HG03558 (cell line): ENCODE measurements at regions not wholly inside any gene's neighbourhood (a gene's known extent, or its start where the extent isn't known, plus 50 kb on each side); places are given as distances from the start of the nearest gene placed in this dataset.
"Not testable (repeated sequence)": the region's sequence is repeated elsewhere in the genome, so short reads cannot be mapped to it uniquely, and the experiment has no call there.

ENCODE experiments used
- ATAC-seq: cut with Tn5 transposase; IDR thresholded peaks from one replicate; pipeline ENCODE4 v1.9.1; 2021; ENCODE audit warnings: moderate number of reproducible peaks; ENCODE audit not compliant: unreplicated experiment; ENCODE audit errors: extremely low read depth

DNA sequence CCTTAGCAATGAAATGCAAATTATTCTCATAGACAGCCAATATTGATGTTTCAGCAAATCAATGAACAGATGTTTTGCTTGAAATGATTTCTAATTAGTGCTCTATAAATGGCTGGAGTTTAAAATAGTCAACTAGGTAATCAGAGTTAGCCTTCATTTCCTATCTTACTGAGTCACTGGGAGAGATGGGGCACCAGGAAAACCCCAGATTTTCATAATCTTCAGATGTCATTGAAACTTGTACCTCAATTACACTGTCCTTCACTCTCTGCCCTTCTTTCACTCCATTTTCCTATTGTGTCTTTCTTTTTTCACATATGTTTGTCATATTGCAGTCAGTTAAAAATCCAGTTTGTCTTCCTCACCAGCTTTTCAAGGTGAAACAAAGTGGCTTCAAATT is 92.7 kb downstream of the C12orf75 start:
- no peak for ATAC-seq

DNA sequence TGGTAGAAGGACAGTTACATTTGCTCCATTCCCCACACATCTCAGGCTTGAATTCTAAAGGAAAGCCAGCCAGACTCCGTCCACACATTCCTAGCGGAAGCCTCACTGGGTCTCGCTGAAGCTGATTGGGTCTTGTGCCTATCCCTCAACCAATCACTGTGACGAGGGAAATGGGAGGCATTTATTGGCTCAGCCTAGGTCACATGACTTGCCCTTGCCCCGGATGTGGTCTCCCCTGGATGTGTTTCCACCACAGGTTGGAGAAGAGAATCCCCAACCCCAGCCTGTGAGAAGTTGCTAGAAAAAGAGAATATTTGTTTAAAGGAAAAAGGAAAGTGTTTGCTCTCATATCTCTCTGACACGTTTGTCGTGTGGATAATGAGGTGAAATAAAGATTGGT is 93.4 kb downstream of the C12orf75 start:
- no peak for ATAC-seq

DNA sequence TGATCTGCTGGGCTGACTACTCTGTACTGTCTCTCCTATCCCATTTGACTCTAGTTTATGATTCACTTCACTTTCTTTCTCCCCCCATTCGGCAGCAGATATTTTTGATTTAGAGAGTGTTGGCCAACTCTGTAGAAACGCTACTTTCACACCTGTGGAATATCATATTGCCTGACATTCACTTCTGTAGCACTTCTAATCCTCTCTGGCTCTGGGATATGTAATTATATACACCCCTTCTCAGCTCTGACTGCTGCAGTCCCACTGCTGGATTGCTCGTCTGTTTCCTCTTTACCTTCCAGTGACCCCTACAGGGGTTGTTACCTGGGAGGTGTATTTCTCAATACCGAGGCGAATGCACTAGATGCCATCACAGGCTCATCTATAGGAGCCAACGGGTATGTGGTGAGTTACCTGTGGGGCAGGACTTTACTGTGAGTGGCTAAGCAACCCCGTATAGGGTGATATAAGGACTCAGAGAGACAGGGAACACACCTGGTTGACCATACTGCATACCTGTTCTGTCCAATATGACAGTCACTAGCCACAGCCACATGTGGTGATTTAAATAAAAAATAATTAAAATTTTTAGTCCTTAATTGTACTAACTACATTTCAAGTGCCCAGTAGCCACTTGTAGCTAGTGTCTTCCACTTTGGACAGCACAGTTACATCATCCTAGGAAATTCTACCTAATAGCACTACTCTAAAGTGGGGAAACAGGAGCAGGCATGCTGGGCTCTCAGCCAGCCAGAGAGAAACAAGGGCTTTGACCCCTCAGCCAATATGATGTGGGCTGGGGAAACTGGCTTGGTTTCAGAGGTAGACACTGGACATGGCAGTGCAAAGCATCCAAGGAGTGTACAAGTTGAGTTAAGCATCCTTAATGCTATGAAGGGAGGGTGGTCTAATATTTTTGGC is 95.0 kb downstream of the C12orf75 start:
- no peak for ATAC-seq

DNA sequence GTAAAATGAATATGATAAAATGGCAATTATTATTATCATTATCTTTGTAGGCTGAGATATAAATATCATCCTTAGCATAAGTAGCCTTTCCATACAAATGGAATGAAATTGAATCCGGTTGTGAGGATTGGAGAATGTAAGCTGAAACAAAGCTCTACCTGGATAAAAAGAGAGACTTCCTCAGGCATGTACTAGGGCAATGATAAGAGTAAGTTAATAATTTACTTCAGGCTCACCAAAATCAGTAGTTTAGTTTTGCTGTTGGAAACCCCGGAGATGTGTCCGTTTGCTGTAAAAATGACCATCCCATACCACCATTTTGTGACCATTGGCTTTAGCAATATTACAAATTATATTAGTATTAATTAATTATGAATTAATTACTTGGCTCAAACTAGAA is 96.3 kb downstream of the C12orf75 start:
- ATAC-seq, result no peak

DNA sequence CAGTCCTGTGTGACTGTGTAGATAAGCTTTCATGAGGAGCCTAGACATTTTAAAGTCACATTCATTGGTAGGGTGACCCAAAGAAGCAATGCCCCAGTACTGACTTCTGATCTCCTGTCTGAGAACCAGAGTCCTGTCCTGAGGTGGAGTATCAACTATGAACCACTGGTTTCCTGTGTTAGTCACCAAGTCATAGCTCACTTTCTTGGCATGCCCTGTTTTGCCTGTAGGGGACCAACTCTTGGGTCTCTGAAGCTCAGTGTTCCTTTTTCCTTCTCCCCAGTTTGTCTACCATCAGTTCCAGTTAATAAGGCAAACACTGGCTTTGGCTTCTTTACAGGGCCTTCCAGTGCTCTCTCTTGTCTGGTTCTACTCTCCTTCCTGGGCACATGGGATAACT is 97.4 kb downstream of the C12orf75 start:
- no peak for ATAC-seq

DNA sequence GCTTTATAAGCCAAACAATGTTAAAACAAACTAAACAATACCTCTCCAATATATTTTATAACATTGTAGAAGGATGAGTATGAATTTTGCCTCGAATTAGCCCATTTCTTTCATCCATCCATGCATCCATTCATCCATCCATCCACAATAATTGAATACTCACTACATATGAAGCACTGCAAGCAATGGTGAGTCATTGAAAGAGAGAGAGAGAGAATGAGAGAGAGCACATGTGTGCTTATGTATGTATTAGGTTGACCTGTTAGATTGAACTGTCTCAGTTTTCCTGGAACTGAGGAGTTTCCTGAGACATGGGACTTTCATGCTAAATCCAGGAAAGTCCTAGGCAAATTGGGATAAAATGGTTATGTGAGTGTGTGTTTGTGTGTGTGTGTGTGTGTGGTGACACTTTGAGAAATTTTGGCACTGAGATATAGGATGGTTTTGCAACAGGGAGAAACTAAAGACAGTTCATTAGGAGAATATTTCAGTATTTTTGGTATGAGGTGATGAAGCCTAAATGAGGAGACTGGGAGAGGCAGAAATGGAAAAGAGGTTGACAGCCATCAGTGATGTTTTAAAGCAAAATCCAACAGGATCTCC is 98.4 kb downstream of the C12orf75 start:
- no peak for ATAC-seq

DNA sequence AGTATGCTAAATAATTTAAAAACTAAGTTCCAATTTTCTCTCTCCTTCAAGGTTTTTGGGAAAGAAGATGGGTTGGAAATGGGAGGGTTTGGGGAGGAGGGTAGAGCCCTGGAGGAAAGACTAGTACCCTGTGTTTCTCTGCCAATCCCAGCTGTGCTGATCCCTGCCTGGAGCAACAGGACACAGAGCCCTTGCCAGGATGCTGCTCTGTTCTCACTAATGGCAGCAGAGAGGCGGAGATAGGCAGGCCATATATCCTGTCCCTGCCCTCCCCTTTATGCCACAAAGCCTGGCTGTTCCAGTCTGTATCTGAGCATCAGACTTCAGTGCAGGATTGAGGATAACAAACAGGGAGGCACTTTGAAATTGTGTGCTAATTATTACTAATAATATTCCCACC is 99.0 kb downstream of the C12orf75 start:
- ATAC-seq, result no peak

DNA sequence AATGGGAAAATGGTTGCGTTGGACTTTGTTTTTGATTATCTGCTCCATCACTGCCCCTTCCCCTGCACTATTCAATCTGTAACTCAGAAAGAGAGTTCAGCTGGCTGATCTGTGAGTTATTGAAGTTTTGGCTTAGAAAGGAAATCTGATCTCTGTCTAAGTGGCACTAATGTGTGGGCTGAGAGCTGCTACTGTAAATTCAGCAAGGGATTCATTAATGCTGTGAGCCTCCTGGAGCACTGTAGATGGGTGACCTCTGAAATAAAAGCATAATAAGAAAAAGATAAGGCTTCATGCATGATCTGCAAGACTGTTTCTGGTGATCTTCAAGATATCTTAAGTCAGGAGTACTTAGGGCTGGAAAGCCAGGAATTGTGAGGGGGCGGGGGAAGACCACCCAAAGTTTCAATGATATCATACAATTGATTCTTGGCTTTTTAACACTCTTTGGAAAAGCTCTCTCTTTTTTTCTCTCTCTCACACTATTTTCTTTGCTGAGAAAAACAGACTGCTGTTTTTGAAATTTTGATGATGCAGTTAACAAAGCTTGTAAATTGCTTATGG is 101.1 kb downstream of the C12orf75 start:
- ATAC-seq, result no peak

DNA sequence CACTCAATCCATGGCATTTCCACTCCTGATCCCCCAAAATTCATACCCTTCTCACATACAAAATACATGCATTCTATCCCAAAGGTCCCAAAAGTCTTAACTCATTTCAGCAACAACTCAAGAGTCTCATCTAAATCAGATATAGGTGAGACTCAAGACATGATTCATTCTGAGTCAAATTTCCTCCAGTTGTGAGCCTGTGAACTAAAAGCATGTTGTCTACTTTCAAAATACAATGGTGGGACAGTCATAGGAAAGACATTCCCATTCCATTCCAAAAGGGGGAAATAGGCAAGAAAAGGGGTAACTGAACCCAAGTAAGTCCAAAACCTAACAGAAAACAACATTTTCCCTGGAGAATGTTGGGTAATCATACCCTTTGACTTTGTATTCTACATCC is 103.3 kb downstream of the C12orf75 start:
- ATAC-seq, result no peak

DNA sequence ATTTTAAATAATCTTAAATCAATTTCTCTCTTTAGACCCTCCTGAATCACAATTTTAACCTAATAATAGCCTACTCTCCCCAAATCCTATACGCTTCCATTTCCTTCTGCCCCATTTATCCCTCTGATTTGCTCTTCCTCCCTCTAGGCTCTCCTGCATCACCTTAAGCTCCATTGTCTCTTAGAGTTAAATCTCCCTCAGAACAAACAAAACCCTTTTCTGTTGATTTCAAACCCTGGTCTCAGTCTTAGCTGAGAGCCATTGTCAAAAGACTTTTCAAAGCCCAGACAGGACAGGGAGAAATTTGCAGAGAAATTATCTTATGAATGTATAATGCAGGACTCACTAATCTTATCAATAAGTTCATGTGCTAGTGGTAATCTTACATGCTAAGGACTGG is 106.1 kb downstream of the C12orf75 start:
- no peak for ATAC-seq

DNA sequence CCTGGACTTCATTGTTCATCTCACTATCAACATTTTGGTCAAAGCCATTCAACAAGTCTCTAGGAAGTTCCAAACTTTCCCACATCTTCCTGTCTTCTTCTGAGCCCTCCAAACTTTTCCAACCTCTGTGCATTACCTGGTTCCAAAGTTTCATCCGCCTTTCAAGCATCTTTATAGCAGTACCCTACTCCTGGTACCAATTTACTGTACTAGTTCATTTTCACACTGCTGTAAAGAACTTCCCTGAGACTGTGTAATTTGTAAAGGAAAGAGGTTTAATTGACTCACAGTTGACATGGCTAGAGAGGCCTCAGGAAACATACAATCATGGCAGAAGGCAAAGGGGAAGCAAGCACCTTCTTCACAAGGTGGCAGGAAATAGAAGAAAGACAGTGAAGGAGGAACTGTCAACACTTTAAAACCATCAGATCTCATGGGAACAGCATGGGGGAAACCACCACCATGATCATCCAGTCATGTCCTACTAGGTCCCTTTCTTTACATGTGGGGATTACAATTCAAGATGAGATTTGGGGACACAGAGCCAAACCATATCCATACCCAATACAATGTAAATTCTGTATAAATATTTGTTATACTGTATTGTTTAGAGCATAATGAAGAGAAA is 109.7 kb downstream of the C12orf75 start:
- ATAC-seq, result no peak

DNA sequence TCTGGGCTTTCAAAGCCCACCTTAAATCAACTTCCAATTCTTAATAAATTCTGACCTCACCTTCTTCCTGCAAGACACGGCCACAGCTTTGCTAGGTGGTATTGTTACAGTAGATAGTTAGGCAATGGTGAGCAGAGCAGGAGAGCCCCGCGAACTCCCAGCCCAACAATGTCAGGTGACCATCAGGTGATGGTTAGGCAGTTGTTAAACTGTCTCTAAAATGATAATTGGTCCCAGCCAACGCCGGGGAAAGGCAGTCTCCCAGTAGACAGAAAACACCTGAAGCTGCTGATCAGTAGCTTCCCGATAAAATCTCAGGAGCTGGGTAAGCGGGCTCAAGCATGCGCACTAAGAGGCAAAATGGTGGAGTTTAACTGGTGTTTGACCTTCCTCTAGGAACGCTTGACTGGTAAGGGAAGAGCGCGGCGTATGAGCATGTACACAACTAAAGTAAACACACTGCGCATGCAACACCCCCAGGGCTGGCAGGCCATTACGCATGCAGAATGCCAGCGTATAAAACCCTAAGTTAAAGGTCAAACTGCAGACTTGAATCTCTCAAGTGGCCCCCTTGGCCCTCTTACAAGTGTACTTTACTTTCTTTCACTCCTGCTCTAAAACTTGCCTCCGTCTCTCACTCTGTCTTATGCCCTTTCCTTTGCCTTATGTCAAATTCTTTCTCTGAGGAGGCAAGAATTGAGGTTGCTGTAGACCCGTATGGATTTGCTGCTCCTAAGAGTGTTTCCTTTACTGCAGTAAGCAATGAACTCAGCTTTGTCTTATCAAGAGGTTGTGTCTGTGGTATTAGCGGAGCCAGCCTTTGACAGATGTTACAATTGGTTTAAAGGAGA is 113.5 kb downstream of the C12orf75 start:
- no peak for ATAC-seq

DNA sequence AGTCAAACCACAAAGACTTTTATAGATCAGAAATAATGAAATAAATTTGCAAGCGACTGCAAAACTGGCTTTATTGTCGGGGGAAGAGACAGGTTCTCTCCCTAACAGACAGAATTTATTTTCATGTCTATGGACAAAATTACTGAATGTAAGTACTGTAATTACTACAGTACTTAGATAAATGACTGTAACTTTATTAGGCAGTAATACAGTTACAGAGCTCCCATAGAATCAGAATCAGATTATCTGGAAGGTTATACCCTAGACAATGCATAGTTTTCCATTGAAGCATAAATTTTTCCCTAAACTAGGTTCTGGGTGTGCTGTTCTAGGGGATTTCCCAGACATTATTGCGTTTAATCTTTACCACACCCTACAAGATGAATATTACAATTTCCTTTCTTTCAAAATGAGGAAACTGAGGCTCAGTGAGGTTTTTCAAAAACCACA is 114.2 kb downstream of the C12orf75 start:
- no peak for ATAC-seq

DNA sequence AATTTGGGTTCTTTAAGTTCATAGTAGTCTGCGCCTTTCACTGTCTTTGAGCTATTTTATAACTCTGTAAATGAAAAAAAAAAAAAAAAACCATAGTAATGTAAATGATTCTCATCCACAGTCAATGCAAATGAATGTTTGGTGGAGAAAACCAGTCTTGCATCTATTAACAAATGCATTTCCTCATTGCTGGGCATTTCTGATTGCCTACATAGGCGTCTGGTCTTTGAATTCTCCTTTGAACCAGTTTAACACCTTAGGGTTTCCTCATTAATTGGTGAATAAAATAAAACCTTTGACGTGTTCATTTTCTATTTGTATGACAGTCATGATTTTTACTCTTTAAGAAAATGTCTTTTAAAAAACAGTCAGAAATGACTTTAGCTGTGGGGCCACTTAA is 114.8 kb downstream of the C12orf75 start:
- no peak for ATAC-seq

DNA sequence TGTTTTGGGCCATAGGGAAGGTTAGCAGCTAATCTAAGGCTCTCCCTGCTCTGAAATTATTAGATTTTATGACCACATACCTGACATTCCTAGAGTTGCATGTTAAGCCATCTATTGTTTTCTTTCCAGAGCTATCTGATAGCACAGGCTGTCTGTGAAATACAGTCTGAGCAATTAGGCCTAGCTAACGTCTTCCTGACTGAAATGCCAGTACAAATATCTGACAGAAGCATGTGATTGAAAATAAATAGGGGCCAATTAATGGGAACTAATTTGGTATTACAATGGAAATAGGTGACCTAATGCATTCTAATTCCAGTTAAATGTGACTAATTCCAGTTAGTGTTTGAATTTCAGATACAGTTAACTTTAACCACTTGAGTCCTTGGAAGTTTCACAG is 115.2 kb downstream of the C12orf75 start:
- ATAC-seq, result no peak

DNA sequence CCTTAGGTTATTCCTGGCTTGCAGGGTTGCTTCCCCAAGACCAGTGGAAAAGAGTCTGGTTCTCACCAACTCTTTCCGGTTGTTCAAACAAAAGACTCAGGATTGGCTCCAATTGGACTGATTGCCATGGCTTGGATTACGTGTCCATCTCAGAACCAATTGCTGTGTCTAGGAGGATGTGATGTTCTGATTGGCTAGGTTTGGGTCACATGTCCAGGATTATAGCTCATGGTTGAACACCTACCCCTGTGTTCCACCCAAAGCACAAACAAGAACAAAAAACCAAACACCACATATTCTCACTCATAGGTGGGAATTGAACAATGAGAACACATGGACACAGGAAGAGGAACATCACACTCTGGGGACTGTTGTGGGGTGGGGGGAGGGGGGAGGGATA is 116.0 kb downstream of the C12orf75 start:
- not testable (repeated sequence) for ATAC-seq

DNA sequence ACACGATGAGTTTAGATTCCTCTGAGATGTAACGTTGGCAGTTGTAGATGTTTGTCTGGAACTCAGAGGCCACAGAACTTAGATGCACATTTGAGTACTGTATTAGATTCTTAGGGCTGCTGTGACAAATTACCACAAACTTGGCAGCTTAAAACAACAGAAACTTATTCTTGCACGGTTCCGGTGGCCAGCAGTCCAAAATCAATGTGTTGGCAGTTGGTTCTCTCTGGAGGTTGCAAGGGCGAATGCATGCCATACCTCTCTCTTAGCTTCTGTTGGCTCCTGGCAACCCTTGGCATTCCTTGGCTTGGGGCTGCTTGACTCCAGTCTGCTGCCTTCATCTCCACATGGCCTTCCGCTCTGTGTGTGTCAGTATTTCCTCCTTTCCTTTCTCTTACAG is 118.9 kb downstream of the C12orf75 start:
- ATAC-seq, result no peak

DNA sequence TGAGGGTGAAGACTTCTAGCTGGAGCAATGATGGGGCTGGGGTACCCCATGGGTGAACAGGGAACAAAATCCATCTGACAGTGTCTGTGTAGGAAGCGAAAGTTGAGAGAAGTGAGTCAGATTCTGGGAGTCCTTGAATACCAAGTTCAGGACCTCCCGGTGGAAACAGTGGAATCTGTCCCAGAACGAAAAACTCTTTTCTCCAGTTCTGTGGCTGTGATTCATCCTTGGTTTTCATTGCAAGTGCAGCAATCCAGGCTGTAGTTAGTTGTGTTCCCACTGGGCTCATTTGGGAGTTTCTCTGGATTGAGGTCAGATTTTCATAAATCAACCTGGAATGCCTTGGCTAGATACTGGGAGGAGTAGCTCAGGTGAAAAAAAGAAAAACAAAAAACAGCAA is 120.7 kb downstream of the C12orf75 start:
- ATAC-seq, result no peak

DNA sequence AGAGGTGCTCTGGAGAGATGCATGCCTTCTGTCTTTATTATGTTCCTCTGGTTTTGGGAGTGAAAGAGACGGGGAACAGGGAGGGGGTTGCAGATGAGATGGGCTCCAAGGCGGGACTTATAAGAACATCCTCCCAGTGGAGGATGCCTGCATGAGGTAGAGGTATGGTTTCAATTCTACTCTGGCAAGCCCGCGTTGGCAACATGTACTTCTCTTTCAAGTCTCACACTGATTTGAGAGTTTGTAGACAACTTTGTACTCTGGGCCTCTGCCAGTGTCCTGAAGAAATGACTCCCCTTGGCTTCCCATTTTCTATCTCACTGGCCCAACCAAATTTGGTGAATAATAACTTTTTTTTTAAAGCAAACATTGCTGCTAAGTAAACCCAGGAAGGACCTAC is 121.3 kb downstream of the C12orf75 start:
- no peak for ATAC-seq

DNA sequence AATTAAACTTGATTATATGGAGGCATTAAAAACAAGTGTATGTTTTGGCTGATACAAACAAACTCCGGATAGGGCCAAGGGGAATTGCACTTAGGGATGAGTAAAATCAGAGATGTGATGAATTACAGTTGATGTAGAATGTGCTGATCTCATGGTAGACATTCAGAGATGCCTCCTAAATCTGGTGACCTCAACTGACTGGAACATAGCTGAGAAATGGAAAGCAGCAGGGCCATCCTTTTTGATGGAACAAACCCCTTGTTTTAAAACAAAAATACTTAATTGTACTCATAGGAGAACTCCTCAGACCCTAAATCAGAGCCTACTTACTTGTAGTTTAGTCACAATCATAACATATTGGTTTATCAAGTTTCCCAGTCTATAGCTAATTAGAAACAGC is 122.8 kb downstream of the C12orf75 start:
- ATAC-seq, result no peak
